G401 (cell line): ENCODE measurements at regions not wholly inside any gene's neighbourhood (a gene's known extent, or its start where the extent isn't known, plus 50 kb on each side); places are given as distances from the start of the nearest gene placed in this dataset.

Experiments
- DNase-seq: peaks from one replicate; pipeline ENCODE4 v3.0.0-alpha.2; 2015; ENCODE audit warnings: low spot score
- in situ Hi-C: cut with HindIII; loops from 2 replicates; pipeline ENCODE4 v1.10.0; 2016; ENCODE audit warnings: low sequenced_read_pairs, mixed read lengths

DNA sequence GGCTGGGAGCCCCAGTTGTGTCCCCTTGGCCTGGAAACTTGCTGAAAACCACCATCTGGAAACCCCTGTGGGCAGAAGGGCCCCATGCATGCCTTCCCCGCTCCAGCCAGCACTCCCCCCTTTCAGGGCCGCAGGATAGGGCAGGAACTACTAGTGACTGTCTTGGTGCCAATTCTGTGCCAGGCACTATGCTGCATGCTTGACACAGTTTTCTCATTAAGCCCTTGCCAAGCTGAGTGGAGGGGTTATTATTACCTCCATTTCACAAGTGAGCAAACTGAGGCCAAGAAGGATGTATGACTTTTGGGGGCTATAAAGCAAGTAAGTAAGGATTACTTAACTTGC, 73.6 kb upstream of the PJA1 start:
- in situ Hi-C loops = no loop called here
- DNase-seq = peak; percentile 78

DNA sequence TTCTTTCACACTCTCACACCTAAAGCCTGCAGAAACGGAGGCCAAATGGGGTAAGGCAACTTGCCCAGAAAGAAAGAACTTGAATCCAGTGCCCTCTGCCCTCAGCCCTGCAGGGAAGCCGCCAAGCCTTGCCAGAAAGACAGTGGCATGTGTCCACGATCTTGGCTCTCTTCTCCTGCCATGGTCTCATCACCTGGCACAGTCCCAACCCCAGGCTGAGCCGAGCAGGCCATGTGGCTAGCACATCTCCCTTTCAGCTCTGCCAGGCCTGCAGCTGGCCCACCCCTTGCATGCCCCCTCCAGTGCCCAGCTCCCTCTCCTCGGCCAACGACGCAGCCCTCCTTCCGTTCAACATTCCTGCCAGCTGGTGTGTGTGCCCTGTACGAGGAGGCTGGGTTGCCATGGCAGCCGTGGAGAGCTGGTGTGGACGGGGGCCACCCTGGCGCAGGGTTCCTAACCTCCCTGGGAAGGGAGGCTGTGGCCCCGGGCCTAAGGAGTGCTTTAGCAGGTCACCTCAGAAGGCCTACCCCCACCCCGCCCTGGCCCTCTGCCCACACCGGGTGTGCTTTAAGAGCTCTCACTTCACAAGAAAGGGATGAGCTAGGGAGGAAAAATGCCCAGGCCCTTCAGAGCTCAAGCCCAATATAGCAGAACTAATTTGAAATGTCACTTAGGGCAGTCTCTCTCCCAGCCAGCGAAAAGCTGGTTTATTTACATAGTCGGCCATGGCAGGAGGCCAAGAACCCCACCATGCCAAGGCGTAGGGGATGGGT, 73.0 kb upstream of the PJA1 start:
- in situ Hi-C loops = no loop called here
- peak; percentile 90 for DNase-seq

GRCh38 chrX:69237236-69237635, 72.0 kb upstream of the PJA1 start:
- DNase-seq = peak; percentile 35
- in situ Hi-C loops = no loop called here

DNA sequence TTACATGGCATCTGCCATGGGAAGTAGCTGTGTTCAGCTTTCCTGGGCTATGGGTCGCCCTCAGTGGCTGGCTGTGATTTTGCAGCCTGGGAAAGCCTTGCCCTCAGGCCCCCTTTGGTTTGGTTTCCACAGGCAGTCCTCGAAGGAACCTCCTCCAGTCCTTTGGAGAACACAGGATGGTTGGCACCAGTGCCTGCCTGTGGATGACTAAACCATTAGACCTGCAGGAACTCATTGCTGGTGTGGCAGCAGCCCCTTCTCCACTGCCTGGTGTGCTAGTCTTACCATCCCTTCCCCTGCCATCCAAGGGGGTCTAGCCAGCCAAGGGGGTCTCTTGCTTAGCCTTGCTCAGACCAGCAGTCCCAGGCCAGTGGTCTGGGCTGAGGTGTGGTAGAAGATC, 71.4 kb upstream of the PJA1 start:
- DNase-seq = peak; percentile 11
- in situ Hi-C loops = no loop called here

DNA sequence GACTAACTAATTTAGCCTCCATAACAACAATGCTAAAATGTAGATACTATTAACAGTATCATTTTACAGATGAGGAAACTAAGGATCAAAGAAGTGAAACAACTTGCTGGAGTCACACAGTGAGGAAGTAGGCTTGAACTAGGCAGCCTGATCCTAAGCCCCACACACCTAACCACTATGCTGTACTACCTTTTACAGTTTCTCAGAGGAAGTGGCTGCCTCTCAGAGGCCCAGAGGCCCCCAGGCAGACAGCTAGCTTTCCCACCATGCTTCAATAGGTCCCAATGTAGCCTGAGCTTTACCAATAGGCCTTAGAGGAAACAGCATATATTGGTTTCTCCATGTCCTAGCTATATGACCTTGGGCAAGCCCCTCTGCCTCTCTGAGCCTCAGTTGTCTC, 69.4 kb upstream of the PJA1 start:
- no peak for DNase-seq

GRCh38 chrX:69232945-69233344, 67.7 kb upstream of the PJA1 start:
- DNase-seq = no peak
- in situ Hi-C loops = no loop called here

More for the DNA sequence above, 69.4 kb upstream of the PJA1 start:
- in situ Hi-C loops = no loop called here

DNA sequence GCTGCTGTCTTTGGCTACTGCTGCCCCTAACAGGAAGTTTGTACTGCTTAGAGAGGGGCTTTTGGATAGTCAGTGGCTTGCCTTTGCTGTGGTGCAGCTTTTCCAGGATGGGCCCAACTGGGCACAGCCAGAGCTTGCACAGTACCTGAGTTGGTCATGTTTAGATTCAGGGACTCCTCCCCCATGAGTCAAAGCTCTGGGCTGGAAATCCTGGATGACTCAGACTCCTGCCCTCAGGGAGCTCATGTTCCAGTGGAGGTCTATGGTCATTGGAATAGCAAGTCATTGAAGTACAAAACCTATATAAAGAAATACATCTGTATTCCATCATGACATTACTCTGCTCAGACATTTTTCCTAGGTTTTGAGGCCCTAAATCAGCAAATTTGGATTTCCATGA, 66.7 kb upstream of the PJA1 start:
- DNase-seq = no peak
- in situ Hi-C loops = no loop called here

DNA sequence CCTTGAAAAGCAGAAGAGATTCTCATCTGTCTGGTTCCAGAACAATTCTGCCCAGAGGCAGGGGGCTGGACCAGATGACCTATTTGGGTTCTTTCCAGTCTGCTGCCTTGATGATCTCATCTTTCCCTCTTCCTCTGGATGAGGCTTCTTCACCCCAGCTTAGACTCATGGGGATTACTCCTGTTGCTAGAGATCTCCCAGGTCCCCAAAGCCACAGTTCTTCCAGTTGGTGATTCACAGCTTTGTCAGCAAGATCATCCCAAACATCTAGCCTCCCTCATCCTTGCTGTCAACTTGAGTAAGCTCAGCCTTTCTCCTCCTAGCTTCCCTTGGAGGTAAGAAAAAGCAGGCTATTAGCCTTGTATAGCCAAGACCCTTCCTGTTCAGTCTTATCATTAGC, 64.2 kb upstream of the PJA1 start:
- in situ Hi-C loops = no loop called here
- no peak for DNase-seq

DNA sequence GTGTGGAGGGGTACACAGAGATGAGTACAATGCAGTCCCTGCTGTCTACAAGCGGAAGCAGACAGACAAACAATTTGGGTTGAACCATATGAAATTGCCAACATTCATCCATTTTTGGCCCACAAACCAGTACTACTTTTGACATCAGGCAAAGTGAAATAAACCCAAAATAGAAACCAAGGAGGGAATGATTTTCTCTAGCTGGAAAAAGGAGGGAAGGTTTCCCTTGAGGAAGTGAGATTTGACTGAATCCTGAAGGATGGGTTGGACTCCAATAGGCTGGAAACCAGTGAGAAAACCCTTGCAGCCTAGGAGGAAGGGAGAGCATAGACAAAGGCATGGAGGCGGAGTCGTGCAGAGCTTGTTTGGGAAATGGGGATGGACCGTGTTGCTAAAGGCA, 63.5 kb upstream of the PJA1 start:
- no peak for DNase-seq
- in situ Hi-C loops = no loop called here

GRCh38 chrX:69226459-69227158, 61.4 kb upstream of the PJA1 start:
- in situ Hi-C loops = no loop called here
- DNase-seq = no peak

DNA sequence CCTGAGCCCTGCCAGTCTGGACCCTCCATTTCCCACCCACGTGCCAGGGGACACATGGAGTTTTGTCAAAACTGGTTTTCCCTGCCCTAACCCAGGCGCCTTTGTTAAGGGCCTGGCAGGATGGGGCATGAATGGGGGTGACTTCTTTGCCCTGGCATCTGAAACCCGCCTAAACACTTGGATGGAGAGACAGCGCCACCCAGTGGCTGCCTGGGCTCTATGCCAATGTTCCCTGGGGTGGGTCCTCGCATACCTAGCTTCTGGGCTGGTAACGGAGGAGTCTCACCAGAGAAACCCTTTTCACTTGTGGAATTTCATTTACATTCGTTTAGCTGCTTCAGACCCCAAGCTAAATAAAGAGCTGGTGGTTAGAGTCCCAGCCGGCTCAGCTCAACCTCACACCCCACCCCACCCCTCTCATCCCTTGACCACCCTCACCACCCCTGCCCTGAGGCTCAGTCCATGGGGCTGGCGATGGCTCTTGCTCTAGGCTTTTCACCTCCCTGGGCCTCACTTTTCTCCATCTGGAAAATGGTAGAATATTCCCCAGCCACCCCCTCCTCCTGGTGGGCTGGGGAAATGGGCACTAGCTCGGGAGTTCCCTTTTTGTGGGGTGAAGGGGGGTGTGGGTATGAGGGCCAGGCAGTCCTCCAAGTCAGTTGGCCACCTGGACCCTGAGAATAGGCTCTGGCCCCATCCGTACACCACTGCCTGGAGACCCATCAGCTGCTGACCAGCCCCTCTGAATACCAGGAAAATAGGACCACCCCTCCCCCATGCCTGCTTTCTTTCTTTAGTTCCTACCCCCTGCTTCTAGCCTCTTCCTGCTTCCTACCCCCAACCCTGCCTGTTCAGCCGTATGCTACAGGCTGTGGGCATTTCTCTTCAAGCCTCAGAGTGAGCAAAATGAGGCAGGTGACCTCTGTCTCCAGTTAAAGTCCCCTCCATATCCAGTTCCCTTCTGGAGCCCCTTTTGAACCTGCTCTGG, 57.1 kb upstream of the PJA1 start:
- peak; percentile 42 for DNase-seq
- in situ Hi-C loops = no loop called here

- in situ Hi-C loops = no loop called here
- DNase-seq = no peak
These were observed 56.2 kb upstream of the PJA1 start for GRCh38 chrX:69221239-69222102.

DNA sequence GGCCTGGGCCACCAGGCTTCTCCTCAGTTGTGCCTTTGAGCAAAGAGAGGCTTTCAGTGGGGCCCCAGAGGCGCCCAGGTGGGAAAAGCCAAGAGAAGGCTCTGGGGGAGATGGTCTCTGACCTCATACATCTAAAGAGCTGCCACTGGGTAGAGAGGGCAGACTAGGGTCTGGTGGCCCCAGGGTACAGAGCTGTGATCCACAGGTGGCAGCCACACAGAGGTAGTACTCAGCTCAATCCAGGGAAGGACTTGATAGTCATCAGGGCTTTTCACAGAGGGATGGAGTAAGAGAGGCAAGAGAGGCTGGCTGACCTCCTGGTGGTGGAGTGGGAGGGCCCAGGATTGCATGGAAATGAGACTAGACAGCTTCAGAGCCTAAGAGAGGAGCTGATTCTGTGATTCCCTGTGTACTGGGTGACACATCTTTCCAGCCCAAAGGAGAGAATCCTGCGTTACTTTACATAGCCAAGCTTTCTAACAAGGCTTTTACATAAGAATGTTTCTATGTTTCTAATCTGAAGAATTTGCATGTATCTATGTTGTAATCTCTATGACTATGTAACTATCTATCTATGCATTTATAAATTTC, 53.2 kb upstream of the PJA1 start:
- DNase-seq = no peak
- in situ Hi-C loops = no loop called here

GRCh38 chrX:69216911-69217310, 51.7 kb upstream of the PJA1 start:
- DNase-seq = no peak
- in situ Hi-C loops = no loop called here

DNA sequence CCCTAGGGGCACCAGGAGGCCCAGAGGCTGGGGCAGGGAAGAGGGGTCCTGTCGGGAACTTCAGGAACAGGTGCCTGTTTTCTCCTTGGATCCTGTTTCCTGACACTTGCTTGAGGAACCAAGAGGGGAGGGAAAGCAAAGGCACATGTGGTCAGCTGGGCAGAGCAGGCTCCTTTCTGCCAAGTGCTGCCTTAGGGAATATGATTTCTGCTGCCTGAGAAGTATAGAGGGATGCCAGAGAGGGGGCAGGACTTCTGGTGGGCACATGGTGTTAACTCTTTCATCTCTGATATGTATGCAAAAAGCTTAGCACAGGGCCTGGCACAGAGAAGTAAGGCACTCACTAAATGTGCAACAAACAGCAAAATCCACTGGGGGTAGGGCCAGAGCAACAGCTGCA, 51.2 kb upstream of the PJA1 start:
- in situ Hi-C loops = no loop called here
- DNase-seq = no peak

DNA sequence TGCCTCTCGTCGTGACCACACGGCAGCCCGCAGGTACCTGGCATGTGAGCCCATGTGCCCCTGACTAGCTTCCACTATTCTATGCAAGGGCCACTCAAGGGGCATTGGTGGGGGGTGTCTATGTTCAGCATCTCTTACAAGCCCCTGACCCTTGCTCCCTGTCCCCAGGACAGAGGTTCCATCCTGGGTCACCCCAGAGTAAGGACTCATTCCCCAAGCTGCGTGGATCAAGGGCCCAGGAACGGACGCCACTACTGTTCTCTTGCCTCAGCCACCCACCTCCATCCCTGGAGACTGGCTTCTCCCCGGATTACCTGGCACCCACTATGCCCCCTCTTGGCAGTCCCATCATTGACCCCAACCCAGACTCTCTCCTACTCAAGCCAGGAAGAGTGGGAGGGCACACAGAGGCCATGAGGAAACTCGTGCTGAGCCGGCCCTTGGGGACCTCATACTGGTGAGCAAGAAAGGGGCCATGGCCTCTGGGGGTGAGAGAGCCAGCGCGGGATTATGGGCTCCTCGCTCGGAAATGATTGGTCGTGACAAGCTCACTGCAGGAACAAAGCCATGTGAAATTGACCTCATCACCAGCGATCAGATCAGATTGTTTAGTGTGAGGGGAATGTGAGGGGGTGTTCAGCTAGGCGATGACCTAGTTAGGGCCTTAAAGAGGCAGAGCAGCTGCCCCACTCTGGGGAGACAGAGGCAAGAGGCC, 50.1 kb upstream of the PJA1 start:
- in situ Hi-C loops = no loop called here

More for the DNA sequence above, 50.1 kb upstream of the PJA1 start:
- DNase-seq = no peak
